Thyroid gland (tissue), 4 donors: ENCODE measurements at regions not wholly inside any gene's neighbourhood (a gene's known extent, or its start where the extent isn't known, plus 50 kb on each side); places are given as distances from the start of the nearest gene placed in this dataset.

ENCODE experiments used
- CTCF ChIP-seq, 6 experiments: fragments of 200-600 bp in 3 of 6; fragments of 450-650 bp in 3 of 6; sonication (generic) in 3 of 6; IDR thresholded peaks; one replicate each; pipeline ENCODE4 v1.5.1; 2016 to 2019; ENCODE audit warnings: antibody characterized with exemption in 6 of 6, mild to moderate bottlenecking in 2 of 6, inconsistent platforms in 1 of 6, moderate library complexity in 1 of 6
- POLR2A ChIP-seq, 2 donors: fragments of 450-650 bp; IDR thresholded peaks; one replicate each; pipeline ENCODE4 v1.6.1; 2017; ENCODE audit warnings: antibody characterized with exemption in 2 of 2, mild to moderate bottlenecking in 2 of 2, moderate library complexity in 1 of 2

GRCh38 chr1:219555031-219555692 is 57.7 kb downstream of the ZC3H11B start:
- no peak for TF ChIP-seq CTCF (IDR thresholded peaks at IDR 0.05)
- no peak for TF ChIP-seq POLR2A (IDR thresholded peaks at IDR 0.05)
